Endothelial cell of umbilical vein (primary cell): ENCODE measurements at regions not wholly inside any gene's neighbourhood (a gene's known extent, or its start where the extent isn't known, plus 50 kb on each side); places are given as distances from the start of the nearest gene placed in this dataset.

Experiments used
- CTCF ChIP-seq, 2 donors: IDR thresholded peaks; 1 replicate in 1 of 2; 2 replicates in 1 of 2; pipeline ENCODE4 v1.5.1; 2011; ENCODE audit warnings: low read length in 2 of 2, mild to moderate bottlenecking in 2 of 2, moderate library complexity in 2 of 2, control low read depth in 1 of 2, inconsistent platforms in 1 of 2, low read depth in 1 of 2; ENCODE audit not compliant: insufficient read depth in 1 of 2; ENCODE audit errors: extremely low read depth in 1 of 2
- EZH2 ChIP-seq: IDR thresholded peaks from 2 replicates; pipeline ENCODE4 v1.6.1; 2012; ENCODE audit warnings: borderline replicate concordance, low read depth, mild to moderate bottlenecking, moderate library complexity, low read length, inconsistent platforms; ENCODE audit not compliant: severe bottlenecking
- FOS ChIP-seq: IDR thresholded peaks from 2 replicates; pipeline ENCODE4 v1.6.1; 2011; ENCODE audit warnings: mild to moderate bottlenecking, low read length, moderate library complexity, borderline replicate concordance; ENCODE audit not compliant: insufficient read depth
- JUN ChIP-seq: IDR thresholded peaks from 2 replicates; pipeline ENCODE4 v1.6.1; 2011; ENCODE audit warnings: borderline replicate concordance, low read depth; ENCODE audit not compliant: insufficient read length, insufficient read depth
- MAX ChIP-seq: IDR thresholded peaks from 2 replicates; pipeline ENCODE4 v1.6.1; 2011; ENCODE audit not compliant: insufficient read depth, insufficient read length
- MYC ChIP-seq: IDR thresholded peaks from one replicate; pipeline ENCODE4 v1.6.1; 2011; ENCODE audit warnings: mild to moderate bottlenecking, low read depth, low read length
- POLR2A ChIP-seq: IDR thresholded peaks from 2 replicates; pipeline ENCODE4 v1.6.1; 2012; ENCODE audit warnings: low read depth, mild to moderate bottlenecking, control low read depth, low read length
- POLR2AphosphoS5 ChIP-seq: IDR thresholded peaks from 2 replicates; pipeline ENCODE4 v1.6.1; 2012; ENCODE audit warnings: low read depth, mild to moderate bottlenecking, control low read depth, low read length, moderate library complexity; ENCODE audit not compliant: insufficient read depth

DNA sequence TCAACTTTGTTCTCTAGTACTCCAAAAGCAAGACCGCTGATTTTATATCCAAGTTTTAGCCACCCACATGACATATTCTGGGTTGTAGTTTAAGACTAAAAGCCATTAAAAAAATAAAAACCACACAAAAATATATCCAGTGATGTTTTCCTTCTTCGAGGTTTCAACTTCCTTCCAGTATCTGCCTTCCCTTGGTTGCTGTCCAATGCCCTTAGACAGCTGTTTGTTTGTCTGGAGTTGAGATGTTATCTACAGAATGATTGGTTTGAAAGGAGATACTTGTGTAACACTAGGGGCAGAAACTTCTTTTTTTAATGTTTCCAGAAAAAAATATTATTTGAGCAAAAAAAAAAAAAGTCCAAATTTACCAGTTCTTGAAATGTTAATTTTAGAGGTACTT, 591.5 kb upstream of the PCDH9 start:
- TF ChIP-seq CTCF (IDR thresholded peaks at IDR 0.05; ENCODE audit: extremely low read depth in 1 of 2, insufficient read depth in 1 of 2, low read depth in 1 of 2, low read length in 2 of 2) (no peak), POLR2AphosphoS5 (no peak), POLR2A (no peak), MAX (no peak), EZH2 (no peak), JUN (no peak), MYC (no peak), FOS (no peak)
